ENCODE measurements at regions not wholly inside any gene's neighbourhood (a gene's known extent, or its start where the extent isn't known, plus 50 kb on each side); places are given as distances from the start of the nearest gene placed in this dataset.

- no peak for TF ChIP-seq ATOH8 (CRISPR knock-in tag; IDR thresholded peaks at IDR 0.05; ENCODE audit: low read depth)
- TF ChIP-seq NFE2L2 (conservative IDR thresholded peaks at IDR 0.05; ENCODE audit: low read length), result no peak
- TF ChIP-seq SMC3 (IDR thresholded peaks at IDR 0.05), result no peak
- no peak for TF ChIP-seq GATA3 (IDR thresholded peaks at IDR 0.05; ENCODE audit: borderline replicate concordance)
- TF ChIP-seq ZC3H11A (IDR thresholded peaks at IDR 0.05), result no peak
Measured at GRCh38 chr4:13056630-13057189, 427.4 kb downstream of the RAB28 start (continued).

GRCh38 chr4:13054420-13054970 is 429.6 kb downstream of the RAB28 start:
- DNase-seq (ENCODE audit: low read depth in 1 of 2, low spot score in 1 of 2) (no peak), ATAC-seq (no peak), FAIRE-seq (no peak)
- ChIA-PET POLR2A (no interaction called here), CTCF (no interaction called here)
- H3K27ac ChIP-seq, result no peak overlapping the region
- no peak overlapping the region for H3K4me2 ChIP-seq
- H3K4me1 ChIP-seq, result no peaks in the 10 kb centered on the region
- H3K9me3 ChIP-seq, result no peaks in the 10 kb centered on the region
- H3K4me3 ChIP-seq, result no peak overlapping the region
- WGBS (ENCODE audit: missing lambda C conversion rate), result 8% methylated on average over 3 of the region's 3 CpGs
- TF ChIP-seq ZFP36 (IDR thresholded peaks at IDR 0.05; ENCODE audit: borderline replicate concordance, partially characterized antibody) (no peak), JUNB (IDR thresholded peaks at IDR 0.05) (no peak), USF2 (IDR thresholded peaks at IDR 0.05) (no peak), RAD21 (conservative IDR thresholded peaks at IDR 0.05 in 1 of 2, IDR thresholded peaks at IDR 0.05 in 1 of 2) (no peak), BCL3 (IDR thresholded peaks at IDR 0.05) (no peak), RNF2 (IDR thresholded peaks at IDR 0.05; ENCODE audit: borderline replicate concordance, low read depth) (no peak), FOSL2 (IDR thresholded peaks at IDR 0.05) (no peak), FOSL2 (CRISPR knock-in tag; IDR thresholded peaks at IDR 0.05) (no peak)

GRCh38 chr4:13047591-13047990 is 436.5 kb downstream of the RAB28 start:
- POLR2A ChIA-PET, result no interaction called here

DNA sequence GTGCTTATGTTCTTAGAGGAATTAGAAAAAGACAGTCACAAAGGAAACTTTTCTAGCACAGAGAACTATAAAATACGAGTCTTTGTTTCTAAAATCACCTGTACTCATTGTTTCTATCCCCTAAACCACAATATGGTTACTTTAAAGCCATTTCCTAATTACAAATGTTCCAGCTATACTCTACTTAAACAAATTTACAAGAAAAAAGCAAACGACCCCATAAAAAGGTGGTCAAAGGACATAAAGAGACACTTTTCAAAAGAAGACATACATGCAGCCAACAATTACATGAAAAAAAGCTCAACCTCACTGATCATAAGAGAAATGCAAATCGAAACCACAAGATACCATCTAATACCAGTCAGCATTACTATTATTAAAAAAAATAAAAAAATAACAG is 447.3 kb downstream of the RAB28 start:
- ChIA-PET CTCF (no interaction called here), POLR2A (no interaction called here)
- Histone ChIP-seq H3K4me3 (no peak overlapping the region), H3K9me3 (no peaks in the 10 kb centered on the region), H3K27ac (no peak overlapping the region), H3K4me2 (no peak overlapping the region), H3K4me1 (no peaks in the 10 kb centered on the region)
- ATAC-seq (no peak), FAIRE-seq (no peak), DNase-seq (ENCODE audit: low read depth in 1 of 2, low spot score in 1 of 2) (no peak)
- TF ChIP-seq JUNB (IDR thresholded peaks at IDR 0.05) (no peak), RARB (CRISPR knock-in tag; IDR thresholded peaks at IDR 0.05) (no peak), TP53 (CRISPR knock-in tag; IDR thresholded peaks at IDR 0.05) (no peak), CHD4 (IDR thresholded peaks at IDR 0.05; ENCODE audit: borderline replicate concordance) (no peak), RAD21 (conservative IDR thresholded peaks at IDR 0.05 in 1 of 2, IDR thresholded peaks at IDR 0.05 in 1 of 2) (no peak), HES2 (IDR thresholded peaks at IDR 0.05) (no peak), TFCP2L1 (CRISPR knock-in tag; IDR thresholded peaks at IDR 0.05) (no peak), ZC3H11A (IDR thresholded peaks at IDR 0.05) (no peak), CTCF (IDR thresholded peaks at IDR 0.05) (no peak), HOXB5 (CRISPR knock-in tag; IDR thresholded peaks at IDR 0.05) (no peak), NFE2L2 (conservative IDR thresholded peaks at IDR 0.05; ENCODE audit: low read length) (no peak), ZNF302 (CRISPR knock-in tag; IDR thresholded peaks at IDR 0.05) (no peak)
- TF ChIP-seq, protein P1, sequence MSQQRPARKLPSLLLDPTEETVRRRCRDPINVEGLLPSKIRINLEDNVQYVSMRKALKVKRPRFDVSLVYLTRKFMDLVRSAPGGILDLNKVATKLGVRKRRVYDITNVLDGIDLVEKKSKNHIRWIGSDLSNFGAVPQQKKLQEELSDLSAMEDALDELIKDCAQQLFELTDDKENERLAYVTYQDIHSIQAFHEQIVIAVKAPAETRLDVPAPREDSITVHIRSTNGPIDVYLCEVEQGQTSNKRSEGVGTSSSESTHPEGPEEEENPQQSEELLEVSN (IDR thresholded peaks at IDR 0.05; ENCODE audit: borderline replicate concordance, low read depth), result no peak
- WGBS (ENCODE audit: missing lambda C conversion rate), result 0% methylated on average over 3 of the region's 3 CpGs

More at GRCh38 chr4:13047591-13047990, 436.5 kb downstream of the RAB28 start:
- H3K4me2 ChIP-seq, result no peak overlapping the region
- H3K27ac ChIP-seq, result no peak overlapping the region
- CTCF ChIA-PET, result no interaction called here
- no peak for FAIRE-seq
- peak in 1 of 2 experiments; percentile 4 for DNase-seq (ENCODE audit: low read depth in 1 of 2, low spot score in 1 of 2)
- 5% methylated on average over 4 of the region's 4 CpGs for WGBS (ENCODE audit: missing lambda C conversion rate)
- TF ChIP-seq TFCP2L1 (CRISPR knock-in tag; IDR thresholded peaks at IDR 0.05) (no peak), USF2 (IDR thresholded peaks at IDR 0.05) (peak; percentile 55; the same call in 1 of the 2 replicates)
- no peak for ATAC-seq
- H3K9me3 ChIP-seq, result no peaks in the 10 kb centered on the region
- no peak overlapping the region for H3K4me3 ChIP-seq
- no peaks in the 10 kb centered on the region for H3K4me1 ChIP-seq
